GM12872 (cell line): ENCODE measurements at regions not wholly inside any gene's neighbourhood (a gene's known extent, or its start where the extent isn't known, plus 50 kb on each side); places are given as distances from the start of the nearest gene placed in this dataset.

Source experiments
- CTCF ChIP-seq: IDR thresholded peaks from 3 replicates; pipeline ENCODE4 v1.5.1; 2011; ENCODE audit warnings: low read depth, mild to moderate bottlenecking, low read length, moderate library complexity; ENCODE audit not compliant: insufficient read depth

- no peak for TF ChIP-seq CTCF
These were observed 267.6 kb downstream of the METTL4 start for GRCh38 chr18:2303517-2304238.

DNA sequence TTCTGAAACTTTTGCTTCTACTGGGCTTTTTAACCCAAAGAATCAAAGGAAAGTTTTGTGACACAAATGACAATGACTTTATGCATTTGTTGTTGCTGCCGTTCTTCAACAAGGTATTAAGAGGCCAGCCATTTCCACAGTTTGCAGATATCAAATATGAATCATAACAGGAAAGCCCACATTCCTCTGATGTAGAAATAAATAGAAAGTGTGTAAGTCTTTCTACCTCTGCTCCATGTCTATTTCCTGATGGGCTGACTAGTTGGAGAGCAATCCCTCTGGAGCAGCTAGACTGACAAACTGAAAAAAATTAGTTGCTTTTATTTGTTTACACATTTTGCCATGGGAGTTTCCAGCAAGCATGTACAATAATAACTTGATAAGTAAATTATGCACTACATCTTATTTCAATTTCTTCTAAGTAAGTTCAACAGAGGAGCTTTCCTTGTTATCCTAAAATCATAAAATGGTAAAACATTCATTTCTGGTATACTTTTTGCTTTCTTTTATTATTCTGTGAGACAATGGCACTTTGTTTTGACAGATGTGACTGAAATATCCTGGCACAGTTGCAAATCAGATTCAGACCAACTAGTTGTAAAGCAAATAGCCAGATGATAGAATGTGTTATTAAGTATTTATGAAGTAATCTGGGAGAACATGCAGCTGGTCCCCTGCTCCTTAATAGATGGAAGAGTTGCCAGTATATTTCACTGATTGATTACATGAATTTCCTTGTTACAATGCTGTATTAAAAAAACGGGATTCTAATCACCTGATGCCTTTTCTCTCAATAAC lies 266.7 kb downstream of the METTL4 start:
- no peak for TF ChIP-seq CTCF

GRCh38 chr18:2306606-2307005 lies 264.7 kb downstream of the METTL4 start:
- no peak for TF ChIP-seq CTCF

DNA sequence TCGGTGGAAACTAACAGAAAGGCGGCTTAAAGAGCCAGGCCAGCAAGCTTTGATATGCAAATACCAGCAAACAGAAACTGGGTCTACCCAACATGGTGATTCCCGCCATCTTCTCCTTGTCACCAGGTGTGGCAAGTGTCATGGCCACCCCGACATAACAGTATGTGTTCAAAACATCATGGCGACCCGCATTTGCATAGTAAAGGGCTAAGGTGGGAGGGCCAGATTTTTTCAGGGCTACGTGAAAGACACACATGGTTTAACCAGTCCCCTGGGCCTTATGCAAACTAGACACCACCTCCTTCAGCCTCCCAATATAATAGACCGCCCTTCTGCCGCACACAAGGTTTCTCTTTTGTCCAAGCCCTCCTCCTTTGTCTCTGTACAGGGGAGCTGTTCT lies 260.4 kb downstream of the METTL4 start:
- no peak for TF ChIP-seq CTCF

GRCh38 chr18:2312440-2312839 lies 258.9 kb downstream of the METTL4 start:
- TF ChIP-seq CTCF: no peak

DNA sequence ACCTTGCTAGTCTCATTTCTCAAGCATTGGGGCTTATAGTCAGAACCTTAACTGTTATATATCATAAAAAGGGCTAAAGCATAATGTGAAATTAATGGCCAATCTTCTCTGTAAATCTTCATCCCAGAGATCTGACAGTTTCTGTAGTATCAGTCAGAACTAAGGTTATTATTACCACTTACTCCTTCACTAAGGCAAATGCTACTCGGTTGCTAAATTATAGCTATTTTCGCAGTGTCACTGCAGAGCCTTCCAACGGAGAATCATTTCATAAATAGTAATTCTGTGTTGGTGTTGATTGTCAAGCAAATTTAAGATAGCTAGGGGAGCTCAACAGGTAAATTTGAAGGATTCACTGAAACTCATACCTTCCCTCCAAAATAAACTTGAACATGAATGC lies 258.0 kb downstream of the METTL4 start:
- TF ChIP-seq CTCF: no peak

DNA sequence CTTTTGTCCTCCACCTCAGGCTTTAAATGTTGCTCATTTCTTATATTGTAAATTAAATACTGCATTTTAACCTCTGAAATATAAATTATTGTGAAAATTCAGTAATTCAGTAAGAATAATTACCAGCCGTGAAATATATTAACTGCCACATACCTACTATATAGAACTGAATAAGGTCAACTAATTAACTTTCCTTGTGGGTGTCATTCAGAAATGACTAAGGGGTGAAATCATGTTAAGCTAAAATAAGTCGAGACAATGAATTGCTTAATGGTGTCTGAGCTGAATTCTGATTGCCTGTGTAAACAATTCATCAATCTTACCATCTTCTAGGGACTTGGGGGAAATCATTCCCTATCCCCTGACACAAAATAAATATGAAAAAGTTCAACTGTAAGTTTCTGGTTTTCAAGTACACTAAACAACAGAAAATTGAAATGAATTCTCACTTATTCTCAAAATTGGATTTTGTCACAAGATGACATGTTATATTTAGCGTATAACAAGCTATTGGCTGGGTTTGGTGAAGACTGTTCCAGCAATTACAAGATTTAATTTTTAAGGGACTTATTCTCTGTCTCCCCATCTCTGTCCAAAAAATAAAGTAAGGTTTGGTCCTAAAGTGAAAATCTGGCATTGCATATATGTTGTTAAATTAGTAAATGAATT lies 255.1 kb downstream of the METTL4 start:
- no peak for TF ChIP-seq CTCF
